A673 (cell line): ENCODE measurements at regions not wholly inside any gene's neighbourhood (a gene's known extent, or its start where the extent isn't known, plus 50 kb on each side); places are given as distances from the start of the nearest gene placed in this dataset.

ENCODE experiments used
- BruUV-seq: library from RNA; stranded (reverse); fragments of 400-500 nt; replicated peaks from 2 replicates; lab custom pipeline; 2021; lab: Mats Ljungman, UMichigan
- CTCF ChIA-PET: fragments of 300-600 bp; sonication (Branson Sonifier 250); formaldehyde crosslinking; loops from one replicate; lab custom pipeline; 2022; ENCODE audit warnings: antibody characterized with exemption; lab: Charles Lee
- POLR2A ChIA-PET: fragments of 300-600 bp; sonication (Branson Sonifier 250); formaldehyde crosslinking; loops from one replicate; lab custom pipeline; 2022; ENCODE audit warnings: antibody characterized with exemption; ENCODE audit not compliant: low non-redundant PET; lab: Charles Lee
- DNase-seq: peaks from one replicate; pipeline ENCODE4 v3.0.0-alpha.2; 2015; ENCODE audit warnings: low spot score
- H3K27ac ChIP-seq: fragments of 200-600 bp; sonication (generic); 2 replicates; pipeline ENCODE4 v1.5.1; 2016; ENCODE audit warnings: mixed run types, low read depth, mild to moderate bottlenecking, mixed read lengths, antibody characterized with exemption, low read length; ENCODE audit not compliant: poor library complexity, severe bottlenecking
- H3K27me3 ChIP-seq: fragments of 200-600 bp; sonication (generic); replicated peaks from 2 replicates; pipeline ENCODE4 v1.6.1; 2017; ENCODE audit warnings: mixed run types, low read depth, mild to moderate bottlenecking, mixed read lengths, antibody characterized with exemption, low read length; ENCODE audit not compliant: insufficient read depth, poor library complexity
- H3K36me3 ChIP-seq: fragments of 200-600 bp; sonication (generic); 2 replicates; pipeline ENCODE4 v1.6.1; 2016; ENCODE audit warnings: mixed run types, mild to moderate bottlenecking, mixed read lengths, antibody characterized with exemption, low read length; ENCODE audit not compliant: insufficient read depth, poor library complexity, severe bottlenecking
- H3K4me1 ChIP-seq: fragments of 200-600 bp; sonication (generic); 2 replicates; pipeline ENCODE4 v1.6.1; 2017; ENCODE audit warnings: mixed run types, mild to moderate bottlenecking, mixed read lengths, antibody characterized with exemption, low read length; ENCODE audit not compliant: insufficient read depth, poor library complexity, severe bottlenecking
- H3K4me3 ChIP-seq: fragments of 200-600 bp; sonication (generic); 2 replicates; pipeline ENCODE4 v1.5.1; 2016; ENCODE audit warnings: low read depth, mixed run types, mild to moderate bottlenecking, mixed read lengths, low read length; ENCODE audit not compliant: poor library complexity, severe bottlenecking
- H3K9me3 ChIP-seq: fragments of 200-600 bp; sonication (generic); 2 replicates; pipeline ENCODE4 v1.6.1; 2016; ENCODE audit warnings: mixed run types, low read depth, mild to moderate bottlenecking, mixed read lengths, antibody characterized with exemption, low read length; ENCODE audit not compliant: poor library complexity, severe bottlenecking
- CTCF ChIP-seq: fragments of 300-800, 200-600 bp; sonication (generic); conservative IDR thresholded peaks from 2 replicates; pipeline ENCODE4 v1.5.1; 2017; ENCODE audit warnings: low read depth, mild to moderate bottlenecking, antibody characterized with exemption, low read length, moderate library complexity, mixed read lengths
- EZH2 ChIP-seq: fragments of 200-600 bp; sonication (generic); IDR thresholded peaks from 2 replicates; pipeline ENCODE4 v1.6.1; 2017; ENCODE audit warnings: borderline replicate concordance, low read depth, mild to moderate bottlenecking, mixed read lengths, antibody characterized with exemption, low read length; ENCODE audit not compliant: poor library complexity, severe bottlenecking
- intact Hi-C: fragments of 100-400 bp; cut with micrococcal nuclease; formaldehyde crosslinking; loops from one replicate; pipeline ENCODE4 v1.10.0; 2022; ENCODE audit not compliant: unreplicated experiment

- intact Hi-C loops: no loop called here
- POLR2A ChIA-PET: no interaction called here
- no TSS peak for BruUV-seq
Measured at GRCh38 chr3:159028706-159029105, 226.9 kb downstream of the MFSD1 start.

GRCh38 chr3:159029306-159030026 lies 227.6 kb downstream of the MFSD1 start:
- Histone ChIP-seq H3K36me3 (no peaks in the 10 kb centered on the region), H3K9me3 (peaks cover 4% of the 10 kb centered on the region), H3K27me3 (no peaks in the 10 kb centered on the region), H3K4me3 (no peak overlapping the region), H3K27ac (no peak overlapping the region), H3K4me1 (no peaks in the 10 kb centered on the region)
- no TSS peak for BruUV-seq
- TF ChIP-seq CTCF (no peak), EZH2 (no peak)
- intact Hi-C loops: no loop called here
- ChIA-PET POLR2A (no interaction called here), CTCF (no interaction called here)
- no peak for DNase-seq

More at GRCh38 chr3:159028706-159029105, 226.9 kb downstream of the MFSD1 start:
- no peak overlapping the region for H3K27ac ChIP-seq
- CTCF ChIA-PET: no interaction called here
- peaks cover 4% of the 10 kb centered on the region for H3K9me3 ChIP-seq
- no peaks in the 10 kb centered on the region for H3K4me1 ChIP-seq
- no peak for DNase-seq
- TF ChIP-seq EZH2: no peak
- no peak for TF ChIP-seq CTCF
- H3K27me3 ChIP-seq: no peaks in the 10 kb centered on the region
- H3K36me3 ChIP-seq: no peaks in the 10 kb centered on the region
- no peak overlapping the region for H3K4me3 ChIP-seq

- no TSS peak for BruUV-seq
- peak; percentile 7 for DNase-seq
Measured at GRCh38 chr3:159030138-159030670, 228.3 kb downstream of the MFSD1 start.

More at GRCh38 chr3:159030138-159030670, 228.3 kb downstream of the MFSD1 start:
- H3K4me3 ChIP-seq: no peak overlapping the region
- ChIA-PET CTCF (no interaction called here), POLR2A (no interaction called here)
- peaks cover 4% of the 10 kb centered on the region for H3K9me3 ChIP-seq
- H3K36me3 ChIP-seq: no peaks in the 10 kb centered on the region
- TF ChIP-seq CTCF: no peak
- TF ChIP-seq EZH2: no peak
- no peaks in the 10 kb centered on the region for H3K4me1 ChIP-seq
- H3K27ac ChIP-seq: no peak overlapping the region
- intact Hi-C loops: no loop called here
- no peaks in the 10 kb centered on the region for H3K27me3 ChIP-seq
